SK-N-SH (cell line): ENCODE measurements at regions not wholly inside any gene's neighbourhood (a gene's known extent, or its start where the extent isn't known, plus 50 kb on each side); places are given as distances from the start of the nearest gene placed in this dataset.
"Not testable (repeated sequence)": the region's sequence is repeated elsewhere in the genome, so short reads cannot be mapped to it uniquely, and the experiment has no call there.

Experiments
- CTCF ChIA-PET: fragments of 300-600, 350-600 bp; formaldehyde crosslinking; extraction: SDS; loops from one replicate; lab custom pipeline; 2021; lab: Yijun Ruan, JAX
- POLR2A ChIA-PET: fragments of 350-600 bp; sonication (Branson Sonifier 250); formaldehyde crosslinking; extraction: SDS; loops from one replicate; lab custom pipeline; 2020; ENCODE audit warnings: antibody characterized with exemption, inconsistent platforms; lab: Yijun Ruan, JAX
- DNase-seq: peaks from one replicate; pipeline ENCODE4 v3.0.0; 2012
- H2AFZ ChIP-seq: fragments of 200-600 bp; sonication (generic); 2 replicates; pipeline ENCODE4 v1.8.1; 2016; ENCODE audit warnings: antibody characterized with exemption, mild to moderate bottlenecking, low read depth
- H3F3A ChIP-seq: fragments of 200-600 bp; sonication (generic); replicated peaks from 2 replicates; pipeline ENCODE3; 2016; ENCODE audit warnings: antibody characterized with exemption, mild to moderate bottlenecking; ENCODE audit not compliant: insufficient read depth
- H3K27ac ChIP-seq, 2 experiments: fragments of 200-500 bp in 1 of 2; fragments of 200-600 bp in 1 of 2; sonication (Bioruptor generic) in 1 of 2; sonication (generic), shearing (Covaris generic) in 1 of 2; 2 replicates each; pipeline versions ENCODE4 v1.5.1 to v1.6.1; 2014 to 2016; ENCODE audit warnings: low read depth in 2 of 2, inconsistent platforms in 1 of 2, low read length in 1 of 2, mild to moderate bottlenecking in 1 of 2, mixed read lengths in 1 of 2
- H3K27me3 ChIP-seq: fragments of 200-600 bp; sonication (generic), shearing (Covaris generic); 2 replicates; pipeline ENCODE4 v1.6.1; 2016; ENCODE audit warnings: mixed run types; ENCODE audit not compliant: insufficient read depth
- H3K36me3 ChIP-seq, 2 experiments: fragments of 200-500 bp in 1 of 2; fragments of 200-600 bp in 1 of 2; sonication (Bioruptor generic) in 1 of 2; sonication (generic) in 1 of 2; replicated peaks in 1 of 2; 2 replicates each; pipeline versions ENCODE3 to v1.5.1; 2014 to 2016; ENCODE audit warnings: low read length in 1 of 2, mild to moderate bottlenecking in 1 of 2; ENCODE audit not compliant: insufficient read depth in 2 of 2, control insufficient read depth in 1 of 2
- H3K4me1 ChIP-seq, 2 experiments: fragments of 200-500 bp in 1 of 2; fragments of 200-600 bp in 1 of 2; sonication (Bioruptor generic) in 1 of 2; sonication (generic), shearing (Covaris generic) in 1 of 2; 2 replicates each; pipeline versions ENCODE4 v1.5.1 to v1.6.1; 2014 to 2016; ENCODE audit warnings: low read depth in 1 of 2, low read length in 1 of 2, mixed run types in 1 of 2; ENCODE audit not compliant: insufficient read depth in 2 of 2, control insufficient read depth in 1 of 2
- H3K4me2 ChIP-seq: fragments of 200-600 bp; sonication (generic), shearing (Covaris generic); 2 replicates; pipeline ENCODE4 v1.6.1; 2017; ENCODE audit warnings: mixed run types
- H3K4me3 ChIP-seq, 2 experiments: fragments of 200-500 bp in 1 of 2; fragments of 200-600 bp in 1 of 2; sonication (Bioruptor generic) in 1 of 2; sonication (generic), shearing (Covaris generic) in 1 of 2; 2 replicates each; pipeline versions ENCODE4 v1.5.1 to v1.8.1; 2014 to 2016; ENCODE audit warnings: low read depth in 2 of 2, inconsistent platforms in 1 of 2, low read length in 1 of 2, mild to moderate bottlenecking in 1 of 2, mixed read lengths in 1 of 2, moderate library complexity in 1 of 2
- H3K79me2 ChIP-seq: fragments of 200-600 bp; sonication (generic); 2 replicates; pipeline ENCODE4 v1.8.1; 2017; ENCODE audit warnings: mild to moderate bottlenecking; ENCODE audit not compliant: insufficient read depth
- H3K9ac ChIP-seq: fragments of 200-600 bp; sonication (generic); 2 replicates; pipeline ENCODE4 v1.6.1; 2017; ENCODE audit warnings: mixed run types
- H3K9me2 ChIP-seq: fragments of 200-600 bp; sonication (generic); 2 replicates; pipeline ENCODE4 v1.6.1; 2017; ENCODE audit warnings: mixed run types
- H3K9me3 ChIP-seq: fragments of 200-600 bp; sonication (generic); 2 replicates; pipeline ENCODE4 v1.6.1; 2017; ENCODE audit warnings: mixed run types, mild to moderate bottlenecking, moderate library complexity
- H4K20me1 ChIP-seq: fragments of 200-600 bp; sonication (generic); 2 replicates; pipeline ENCODE4 v1.6.1; 2017; ENCODE audit warnings: mild to moderate bottlenecking, mixed run types; ENCODE audit not compliant: insufficient read depth
- CHD2 ChIP-seq: fragments of 150-350 bp; IDR thresholded peaks from 2 replicates; pipeline ENCODE4 v1.6.1; 2018; ENCODE audit warnings: low read length; ENCODE audit not compliant: partially characterized antibody
- CTCF ChIP-seq: fragments of 200-600 bp; sonication (generic); IDR thresholded peaks from 2 replicates; pipeline ENCODE4 v1.6.1; 2017; ENCODE audit warnings: antibody characterized with exemption, mild to moderate bottlenecking, moderate library complexity
- ELF1 ChIP-seq: IDR thresholded peaks from 2 replicates; pipeline ENCODE4 v1.4.0; 2012
- EZH2phosphoT487 ChIP-seq: fragments of 200-600 bp; sonication (generic); IDR thresholded peaks from 2 replicates; pipeline ENCODE4 v1.6.1; 2017; ENCODE audit warnings: low read depth, mixed run types, mild to moderate bottlenecking, antibody characterized with exemption, moderate library complexity, borderline replicate concordance
- FOXM1 ChIP-seq: IDR thresholded peaks from 2 replicates; pipeline ENCODE4 v1.4.0; 2012; ENCODE audit warnings: low read depth, mild to moderate bottlenecking
- GABPA ChIP-seq: IDR thresholded peaks from 2 replicates; pipeline ENCODE4 v1.4.0; 2012; ENCODE audit warnings: low read depth, mild to moderate bottlenecking
- JUND ChIP-seq: IDR thresholded peaks from 2 replicates; pipeline ENCODE4 v1.4.0; 2012
- MEF2A ChIP-seq: IDR thresholded peaks from 2 replicates; pipeline ENCODE4 v1.4.0; 2012; ENCODE audit warnings: low read depth, borderline replicate concordance
- MXI1 ChIP-seq: IDR thresholded peaks from 2 replicates; pipeline ENCODE4 v1.6.1; 2012; ENCODE audit warnings: mild to moderate bottlenecking, low read depth, low read length, improper control_type of control experiment
- PBX3 ChIP-seq: IDR thresholded peaks from 2 replicates; pipeline ENCODE4; 2012
- POLR2AphosphoS5 ChIP-seq: IDR thresholded peaks from 2 replicates; pipeline ENCODE4 v1.6.1; 2012; ENCODE audit warnings: low read depth, low read length
- RXRA ChIP-seq: IDR thresholded peaks from 2 replicates; pipeline ENCODE4 v1.4.0; 2012; ENCODE audit warnings: low read depth, mild to moderate bottlenecking, borderline replicate concordance
- TCF12 ChIP-seq: IDR thresholded peaks from 2 replicates; pipeline ENCODE4 v1.4.0; 2012
- USF1 ChIP-seq: IDR thresholded peaks from 2 replicates; pipeline ENCODE4 v1.4.0; 2012; ENCODE audit warnings: low read depth, borderline replicate concordance
- WGBS: methylation state at CpG from one replicate; pipeline ENCODE4 v1.1.6; 2017; ENCODE audit warnings: low lambda C conversion rate; 5-methylcytosine and 5-hydroxymethylcytosine counted together

- Histone ChIP-seq H3K36me3 (no peaks in the 10 kb centered on the region), H3F3A (no peaks in the 10 kb centered on the region), H3K27me3 (no peaks in the 10 kb centered on the region), H3K9ac (no peak overlapping the region), H3K27ac (no peak overlapping the region), H3K4me1 (no peaks in the 10 kb centered on the region; a peak in 1 of 4 replicates), H3K4me2 (no peak overlapping the region), H3K9me2 (no peaks in the 10 kb centered on the region), H4K20me1 (no peaks in the 10 kb centered on the region), H3K4me3 (no peak overlapping the region), H3K79me2 (no peaks in the 10 kb centered on the region), H3K9me3 (no peaks in the 10 kb centered on the region), H2AFZ (no peak overlapping the region)
- no peak for TF ChIP-seq MEF2A
- TF ChIP-seq PBX3, result no peak
- no peak for TF ChIP-seq POLR2AphosphoS5
- TF ChIP-seq CTCF, result no peak
- TF ChIP-seq EZH2phosphoT487, result no peak
- CTCF ChIA-PET, result no interaction called here
- POLR2A ChIA-PET, result no interaction called here
- no peak for DNase-seq
- WGBS, result 73% methylated on average over 2 of the region's 2 CpGs
These were observed 420.9 kb downstream of the COL11A1 start for GRCh38 chr1:102687383-102687782.

- Histone ChIP-seq H4K20me1 (no peaks in the 10 kb centered on the region), H3K27me3 (no peaks in the 10 kb centered on the region), H3K4me2 (no peak overlapping the region), H2AFZ (no peak overlapping the region), H3K9me2 (no peaks in the 10 kb centered on the region), H3K4me1 (no peaks in the 10 kb centered on the region), H3K9me3 (no peaks in the 10 kb centered on the region), H3K36me3 (no peaks in the 10 kb centered on the region), H3F3A (peaks cover 4% of the 10 kb centered on the region), H3K79me2 (no peaks in the 10 kb centered on the region), H3K4me3 (no peak overlapping the region), H3K9ac (no peak overlapping the region), H3K27ac (no peak overlapping the region)
- POLR2A ChIA-PET, result no interaction called here
- CTCF ChIA-PET, result no interaction called here
- WGBS, result 87% methylated on average over 13 of the region's 13 CpGs
- DNase-seq, result no peak
- TF ChIP-seq USF1 (no peak), POLR2AphosphoS5 (no peak), MXI1 (no peak), GABPA (no peak), TCF12 (no peak), CHD2 (no peak), FOXM1 (no peak), JUND (no peak), ELF1 (no peak), RXRA (no peak)
- TF ChIP-seq, all 33 proteins: peak for 0
These were observed 446.8 kb downstream of the COL11A1 start for GRCh38 chr1:102661481-102661880.

GRCh38 chr1:102659876-102660483 is 448.3 kb downstream of the COL11A1 start:
- H3K9ac ChIP-seq, H3K4me2 ChIP-seq, CTCF ChIA-PET, H4K20me1 ChIP-seq, H3K9me3 ChIP-seq, H3K27me3 ChIP-seq, H3K79me2 ChIP-seq, H2AFZ ChIP-seq, H3K36me3 ChIP-seq, DNase-seq, H3K4me1 ChIP-seq, H3K9me2 ChIP-seq, H3F3A ChIP-seq, H3K27ac ChIP-seq, H3K4me3 ChIP-seq, POLR2A ChIA-PET: not testable (repeated sequence)
- WGBS, result 98% methylated on average over 10 of the region's 47 CpGs
